GM19372 (cell line): ENCODE measurements at regions not wholly inside any gene's neighbourhood (a gene's known extent, or its start where the extent isn't known, plus 50 kb on each side); places are given as distances from the start of the nearest gene placed in this dataset.
"Not testable (repeated sequence)": the region's sequence is repeated elsewhere in the genome, so short reads cannot be mapped to it uniquely, and the experiment has no call there.

Experiments used
- ATAC-seq: cut with Tn5 transposase; IDR thresholded peaks from one replicate; pipeline ENCODE4 v1.9.1; 2021; ENCODE audit warnings: mild to moderate bottlenecking, low read depth, moderate library complexity; ENCODE audit not compliant: unreplicated experiment

DNA sequence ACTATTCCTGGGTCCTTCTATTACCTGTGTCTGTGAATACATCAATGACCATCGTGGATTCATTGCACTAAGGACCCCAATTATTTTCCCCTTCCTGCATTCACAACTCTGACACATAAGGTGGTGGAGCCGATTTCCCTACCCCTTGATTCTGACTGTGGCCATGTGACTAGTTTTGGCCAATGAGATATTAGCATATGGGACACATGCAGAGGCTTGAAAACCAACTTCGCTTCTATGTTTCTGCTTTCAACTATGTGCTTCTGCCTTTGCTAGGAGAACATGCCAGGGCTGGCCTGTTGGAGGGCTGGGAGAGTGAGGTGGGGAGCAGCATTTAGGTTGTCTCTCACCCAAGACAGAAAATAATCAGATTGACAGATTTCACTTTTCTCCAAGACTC lies 483.1 kb upstream of the JAG1 start:
- ATAC-seq: no peak

DNA sequence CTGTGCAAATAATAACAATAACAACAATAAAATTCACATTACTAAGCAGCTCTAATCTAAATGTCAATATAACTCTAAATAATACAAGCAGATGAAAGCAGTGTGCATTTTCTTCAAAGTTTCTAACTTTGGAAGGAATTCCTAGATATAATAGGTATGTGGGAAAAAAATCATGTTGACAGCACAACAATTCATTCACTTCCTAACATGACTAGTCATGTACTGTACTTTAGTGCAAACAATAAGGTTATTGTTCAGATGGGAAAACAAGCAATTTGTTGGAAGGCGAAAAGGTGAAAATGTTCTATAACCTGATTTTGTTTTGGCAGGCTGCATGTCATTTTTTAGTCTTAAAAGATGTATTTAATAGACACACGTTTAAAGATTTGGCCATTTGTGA lies 484.3 kb upstream of the JAG1 start:
- no peak for ATAC-seq

DNA sequence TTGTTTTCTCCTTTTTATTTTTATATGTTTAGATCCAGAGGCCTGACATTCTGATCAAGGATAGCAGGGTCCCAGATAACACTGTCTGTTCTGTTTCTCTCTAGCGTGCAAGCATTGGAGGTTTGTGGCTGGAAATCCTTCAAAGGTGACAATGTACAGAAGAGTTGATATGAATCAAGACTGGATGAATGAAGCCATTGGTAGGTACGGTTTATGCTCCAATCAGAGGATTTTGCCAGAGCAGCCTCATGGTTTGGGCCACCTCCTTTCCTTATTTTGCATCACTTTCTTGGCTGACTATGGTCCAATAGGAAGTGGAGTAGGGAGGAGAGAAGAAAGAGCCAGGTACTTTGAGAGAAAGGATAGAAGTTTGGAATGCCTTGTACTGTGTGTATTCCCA lies 484.8 kb upstream of the JAG1 start:
- no peak for ATAC-seq

- ATAC-seq: no peak
Measured at GRCh38 chr20:11159728-11160127, 485.9 kb upstream of the JAG1 start.

GRCh38 chr20:11162026-11162775 lies 488.4 kb upstream of the JAG1 start:
- no peak for ATAC-seq

GRCh38 chr20:11165789-11166188 lies 492.0 kb upstream of the JAG1 start:
- no peak for ATAC-seq

DNA sequence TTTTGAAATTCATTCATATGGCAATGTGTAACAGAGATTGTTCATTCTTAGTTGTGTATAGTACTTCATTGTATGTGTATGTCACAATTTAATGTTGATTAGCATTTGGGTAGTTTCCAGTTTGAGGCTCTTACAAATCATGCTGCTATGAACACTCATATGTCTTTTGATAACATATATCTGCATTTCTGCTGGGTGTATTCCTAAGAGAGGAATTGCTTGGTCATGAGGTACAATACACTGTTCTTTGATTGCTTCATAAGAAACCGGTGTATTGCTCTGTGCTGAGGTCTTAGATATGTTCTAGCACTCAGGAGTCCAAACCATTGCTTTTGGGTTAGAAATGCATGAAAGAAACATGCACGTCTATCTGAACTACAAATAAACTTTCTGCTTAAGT lies 492.9 kb upstream of the JAG1 start:
- ATAC-seq: no peak

DNA sequence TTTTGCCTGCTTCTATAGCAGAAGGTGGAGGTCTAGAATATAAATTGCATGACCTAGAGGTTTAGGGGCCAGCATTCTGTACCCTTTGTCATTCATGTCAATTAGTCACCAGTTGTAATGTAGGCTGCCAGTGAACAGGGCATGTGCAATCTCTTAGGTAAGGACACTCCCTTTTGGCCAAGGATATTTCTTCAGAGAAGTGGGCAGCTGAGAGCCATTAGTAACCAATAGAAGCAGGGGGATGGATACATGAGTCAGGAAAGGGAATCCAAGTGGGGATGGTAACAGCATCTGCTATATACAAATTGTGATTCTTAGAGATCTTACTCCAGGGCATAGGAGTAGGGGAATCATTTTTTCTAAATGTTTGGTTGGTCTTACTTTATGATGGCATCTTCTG lies 494.2 kb upstream of the JAG1 start:
- ATAC-seq: no peak

- ATAC-seq: no peak
Measured at GRCh38 chr20:11170025-11170424, 496.2 kb upstream of the JAG1 start.

DNA sequence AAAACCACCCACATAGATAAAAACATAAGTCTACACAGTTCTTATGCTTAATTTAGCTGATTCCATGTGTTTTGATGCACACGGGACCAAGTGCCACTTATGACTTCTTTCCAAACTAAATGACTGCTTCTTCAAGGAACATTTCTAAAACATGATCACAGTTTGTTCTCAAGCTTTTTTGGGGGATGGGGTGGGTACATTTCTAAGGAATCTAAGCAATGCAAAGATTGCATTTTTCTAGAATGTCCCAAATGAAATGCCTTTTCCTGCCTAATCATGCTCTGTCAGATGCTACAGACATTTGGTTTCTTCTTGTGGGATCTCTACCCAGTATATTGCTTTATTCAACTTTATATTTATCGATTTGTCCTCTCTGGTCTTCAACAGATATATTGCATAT lies 496.8 kb upstream of the JAG1 start:
- no peak for ATAC-seq

- ATAC-seq: no peak
Measured at GRCh38 chr20:11172881-11173280, 499.1 kb upstream of the JAG1 start.

DNA sequence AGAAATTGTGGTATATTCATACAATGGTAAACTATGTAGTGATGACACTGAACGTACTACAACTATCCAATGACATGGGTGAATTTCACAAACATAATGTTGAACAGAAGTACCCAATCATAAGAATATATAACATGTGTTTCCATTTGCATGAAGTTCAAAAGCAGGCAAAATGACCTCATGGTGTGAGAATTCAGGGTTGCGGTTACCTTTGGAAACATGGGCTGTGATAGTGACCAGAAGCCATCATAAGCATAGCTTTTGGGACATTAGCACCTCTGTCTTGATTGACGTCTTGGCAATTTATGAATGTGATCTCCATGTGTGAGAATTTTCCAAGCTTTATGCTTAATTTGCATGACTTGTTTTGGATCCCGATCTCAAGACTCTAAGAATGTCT lies 500.1 kb upstream of the JAG1 start:
- no peak for ATAC-seq

DNA sequence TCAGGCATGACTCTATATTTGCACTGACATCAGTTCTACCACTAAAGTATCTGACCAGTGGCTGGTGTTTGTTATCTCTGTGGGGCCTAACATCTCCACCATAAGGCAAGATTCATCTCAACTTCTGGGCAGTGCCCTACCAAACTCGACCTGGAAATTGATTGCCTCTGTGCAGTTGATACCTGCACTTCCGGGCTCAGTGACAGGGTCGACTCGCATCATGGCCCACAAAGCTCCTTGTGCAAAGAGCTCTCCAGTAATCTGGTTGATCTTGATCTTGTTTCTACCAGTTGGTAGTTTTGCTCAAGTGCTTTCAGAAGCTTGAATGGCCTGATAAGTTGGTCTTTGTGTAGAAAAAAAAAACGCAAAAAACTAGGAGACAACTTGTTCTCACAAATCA lies 501.1 kb upstream of the JAG1 start:
- no peak for ATAC-seq

- ATAC-seq: no peak
Measured at GRCh38 chr20:11176431-11176830, 502.6 kb upstream of the JAG1 start.

GRCh38 chr20:11178946-11179654 lies 505.3 kb upstream of the JAG1 start:
- ATAC-seq: no peak

- ATAC-seq: no peak
Measured at GRCh38 chr20:11180186-11180585, 506.4 kb upstream of the JAG1 start.

DNA sequence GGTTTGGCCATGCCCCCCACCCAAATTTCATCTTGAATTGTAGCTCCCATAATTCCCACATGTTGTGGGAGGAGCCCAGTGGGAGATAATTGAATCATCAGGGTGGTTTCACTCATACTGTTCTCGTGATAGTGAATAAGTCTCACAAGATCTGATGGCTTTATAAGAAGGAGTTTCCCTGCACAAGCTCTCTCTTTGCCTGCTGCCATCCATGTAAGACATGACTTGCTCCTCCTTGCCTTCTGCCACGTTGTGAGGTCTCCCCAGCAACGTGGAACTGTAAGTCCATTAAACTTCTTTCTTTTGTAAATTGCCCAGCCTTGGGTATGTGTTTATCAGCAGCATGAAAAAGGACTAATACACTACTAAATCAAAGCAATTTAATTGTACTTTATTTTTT lies 507.3 kb upstream of the JAG1 start:
- ATAC-seq: not testable (repeated sequence)

DNA sequence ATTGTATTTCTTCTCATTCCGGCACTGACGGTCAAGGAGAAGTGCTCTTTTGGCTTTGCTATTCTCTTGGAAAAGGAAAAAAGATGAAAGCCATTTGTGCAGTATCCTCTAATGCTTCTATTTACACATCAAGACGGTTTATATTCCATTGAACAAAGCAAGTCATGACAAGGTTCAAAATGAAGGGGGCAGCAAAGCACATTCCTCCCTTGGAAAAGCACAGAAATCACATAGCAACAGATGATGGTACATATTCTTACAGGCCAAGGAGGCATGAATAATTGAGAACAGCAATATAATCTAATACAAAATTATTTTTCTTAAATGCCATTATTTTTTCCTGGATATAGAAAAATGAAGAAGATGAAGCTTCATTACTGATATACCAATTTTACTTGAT lies 508.2 kb upstream of the JAG1 start:
- ATAC-seq: no peak

GRCh38 chr20:11182720-11183119 lies 508.9 kb upstream of the JAG1 start:
- no peak for ATAC-seq

GRCh38 chr20:11186301-11187008 lies 512.7 kb upstream of the JAG1 start:
- ATAC-seq: no peak

DNA sequence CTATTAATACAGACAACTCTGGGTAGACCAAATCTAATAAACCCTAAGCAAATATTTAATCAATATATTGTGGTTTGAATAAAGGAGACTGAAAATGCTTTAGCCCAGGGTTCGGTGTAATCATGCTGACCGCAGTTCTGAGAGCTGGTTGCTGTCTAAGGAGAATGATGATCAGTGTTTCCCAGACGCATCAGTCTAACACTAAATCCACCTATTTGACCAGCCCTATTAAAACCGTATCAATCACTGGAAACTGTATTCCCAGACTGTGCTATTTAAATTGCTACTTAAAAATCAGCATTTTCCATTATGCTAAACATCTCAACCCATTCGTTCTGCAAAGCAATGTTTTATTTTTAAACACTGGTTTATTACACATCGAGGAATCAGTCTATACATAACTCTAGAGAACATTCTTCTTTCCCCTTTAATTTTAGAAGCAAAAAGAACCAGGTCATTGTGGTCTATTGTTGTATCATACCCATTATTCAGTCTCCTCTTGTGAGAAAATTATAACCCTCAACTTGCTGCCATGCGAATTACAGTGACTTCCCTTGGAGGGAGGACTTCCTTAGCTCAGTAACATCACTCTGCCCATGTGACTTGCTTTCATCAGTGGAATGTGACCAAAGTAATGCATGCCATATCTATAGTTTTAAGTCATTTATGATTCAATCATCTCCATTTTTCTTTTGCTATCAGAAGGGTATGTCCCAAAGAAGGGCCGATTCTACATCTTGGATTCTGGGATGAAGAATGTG lies 515.2 kb upstream of the JAG1 start:
- ATAC-seq: no peak
